PC-3 (cell line): ENCODE measurements at regions not wholly inside any gene's neighbourhood (a gene's known extent, or its start where the extent isn't known, plus 50 kb on each side); places are given as distances from the start of the nearest gene placed in this dataset.

Experiments used
- EZH2phosphoT487 ChIP-seq: fragments of 300-600 bp; sonication (generic); IDR thresholded peaks from 2 replicates; pipeline ENCODE4 v1.6.1; 2018; ENCODE audit warnings: mild to moderate bottlenecking, antibody characterized with exemption, low read length, borderline replicate concordance
- TF ChIP-seq, protein P1 (sequence below): fragments of 300-600 bp; sonication (generic); conservative IDR thresholded peaks from 2 replicates; pipeline ENCODE4 v1.5.1; 2017; ENCODE audit warnings: antibody characterized with exemption, low read depth, mild to moderate bottlenecking, low read length

DNA sequence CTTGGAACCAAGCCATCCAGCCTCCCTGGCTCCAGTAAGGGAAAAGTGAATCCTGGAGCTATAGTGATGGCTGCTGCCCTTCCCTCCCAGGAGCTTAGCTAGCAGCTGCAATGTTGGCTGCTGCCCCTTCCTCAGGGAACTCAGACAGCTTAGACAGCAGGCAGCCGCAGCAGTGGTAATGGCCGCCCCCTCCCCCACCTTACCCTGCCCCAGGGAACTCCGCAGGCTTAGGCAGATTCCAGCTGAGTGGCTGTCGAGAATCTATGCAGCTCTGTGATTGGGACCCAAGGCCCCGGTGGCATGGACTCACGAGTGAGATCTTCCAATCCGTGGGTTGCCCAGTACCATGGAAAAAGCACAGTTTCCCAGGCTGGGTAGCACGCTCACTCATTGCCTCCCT is 378.6 kb downstream of the NNT start:
- TF ChIP-seq, protein P1, sequence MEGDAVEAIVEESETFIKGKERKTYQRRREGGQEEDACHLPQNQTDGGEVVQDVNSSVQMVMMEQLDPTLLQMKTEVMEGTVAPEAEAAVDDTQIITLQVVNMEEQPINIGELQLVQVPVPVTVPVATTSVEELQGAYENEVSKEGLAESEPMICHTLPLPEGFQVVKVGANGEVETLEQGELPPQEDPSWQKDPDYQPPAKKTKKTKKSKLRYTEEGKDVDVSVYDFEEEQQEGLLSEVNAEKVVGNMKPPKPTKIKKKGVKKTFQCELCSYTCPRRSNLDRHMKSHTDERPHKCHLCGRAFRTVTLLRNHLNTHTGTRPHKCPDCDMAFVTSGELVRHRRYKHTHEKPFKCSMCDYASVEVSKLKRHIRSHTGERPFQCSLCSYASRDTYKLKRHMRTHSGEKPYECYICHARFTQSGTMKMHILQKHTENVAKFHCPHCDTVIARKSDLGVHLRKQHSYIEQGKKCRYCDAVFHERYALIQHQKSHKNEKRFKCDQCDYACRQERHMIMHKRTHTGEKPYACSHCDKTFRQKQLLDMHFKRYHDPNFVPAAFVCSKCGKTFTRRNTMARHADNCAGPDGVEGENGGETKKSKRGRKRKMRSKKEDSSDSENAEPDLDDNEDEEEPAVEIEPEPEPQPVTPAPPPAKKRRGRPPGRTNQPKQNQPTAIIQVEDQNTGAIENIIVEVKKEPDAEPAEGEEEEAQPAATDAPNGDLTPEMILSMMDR = no peak
- no peak for TF ChIP-seq EZH2phosphoT487
